OCI-LY1 (cell line): ENCODE measurements at regions not wholly inside any gene's neighbourhood (a gene's known extent, or its start where the extent isn't known, plus 50 kb on each side); places are given as distances from the start of the nearest gene placed in this dataset.

Source experiments
- EZH2 ChIP-seq: fragments of 200-600 bp; sonication (generic), shearing (Covaris generic); IDR thresholded peaks from 2 replicates; pipeline ENCODE4 v1.8.0; 2017; ENCODE audit warnings: borderline replicate concordance, mixed run types, mild to moderate bottlenecking, antibody characterized with exemption, low read length, moderate library complexity, mixed read lengths
- TF ChIP-seq, protein P1 (sequence below): fragments of 200-600 bp; sonication (generic), shearing (Covaris generic); IDR thresholded peaks from 2 replicates; pipeline ENCODE4 v1.5.1; 2017; ENCODE audit warnings: mild to moderate bottlenecking, antibody characterized with exemption, low read length, moderate library complexity, mixed read lengths

DNA sequence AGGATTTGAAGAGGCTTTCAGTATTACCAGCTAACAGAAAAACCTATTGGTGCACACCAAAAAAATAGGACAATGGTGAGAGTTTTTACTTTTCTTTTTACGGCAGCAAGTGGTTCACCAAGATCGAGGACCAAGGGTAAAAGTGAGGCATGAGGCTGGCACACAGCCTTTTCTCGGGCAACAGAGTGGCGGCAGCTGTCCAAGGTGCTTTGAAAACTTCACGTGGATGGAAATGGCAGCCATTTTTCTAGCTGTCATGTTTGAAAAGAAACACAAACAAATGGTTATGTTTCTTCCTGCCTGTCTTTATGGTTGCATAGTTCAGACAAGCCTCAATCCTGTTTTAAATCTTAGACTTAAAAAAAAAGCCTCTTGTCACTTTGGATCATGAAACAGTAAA is 812.5 kb upstream of the CHAC2 start:
- TF ChIP-seq, protein P1, sequence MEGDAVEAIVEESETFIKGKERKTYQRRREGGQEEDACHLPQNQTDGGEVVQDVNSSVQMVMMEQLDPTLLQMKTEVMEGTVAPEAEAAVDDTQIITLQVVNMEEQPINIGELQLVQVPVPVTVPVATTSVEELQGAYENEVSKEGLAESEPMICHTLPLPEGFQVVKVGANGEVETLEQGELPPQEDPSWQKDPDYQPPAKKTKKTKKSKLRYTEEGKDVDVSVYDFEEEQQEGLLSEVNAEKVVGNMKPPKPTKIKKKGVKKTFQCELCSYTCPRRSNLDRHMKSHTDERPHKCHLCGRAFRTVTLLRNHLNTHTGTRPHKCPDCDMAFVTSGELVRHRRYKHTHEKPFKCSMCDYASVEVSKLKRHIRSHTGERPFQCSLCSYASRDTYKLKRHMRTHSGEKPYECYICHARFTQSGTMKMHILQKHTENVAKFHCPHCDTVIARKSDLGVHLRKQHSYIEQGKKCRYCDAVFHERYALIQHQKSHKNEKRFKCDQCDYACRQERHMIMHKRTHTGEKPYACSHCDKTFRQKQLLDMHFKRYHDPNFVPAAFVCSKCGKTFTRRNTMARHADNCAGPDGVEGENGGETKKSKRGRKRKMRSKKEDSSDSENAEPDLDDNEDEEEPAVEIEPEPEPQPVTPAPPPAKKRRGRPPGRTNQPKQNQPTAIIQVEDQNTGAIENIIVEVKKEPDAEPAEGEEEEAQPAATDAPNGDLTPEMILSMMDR, result no peak
- TF ChIP-seq EZH2, result no peak
